ENCODE measurements at regions not wholly inside any gene's neighbourhood (a gene's known extent, or its start where the extent isn't known, plus 50 kb on each side); places are given as distances from the start of the nearest gene placed in this dataset.

DNA sequence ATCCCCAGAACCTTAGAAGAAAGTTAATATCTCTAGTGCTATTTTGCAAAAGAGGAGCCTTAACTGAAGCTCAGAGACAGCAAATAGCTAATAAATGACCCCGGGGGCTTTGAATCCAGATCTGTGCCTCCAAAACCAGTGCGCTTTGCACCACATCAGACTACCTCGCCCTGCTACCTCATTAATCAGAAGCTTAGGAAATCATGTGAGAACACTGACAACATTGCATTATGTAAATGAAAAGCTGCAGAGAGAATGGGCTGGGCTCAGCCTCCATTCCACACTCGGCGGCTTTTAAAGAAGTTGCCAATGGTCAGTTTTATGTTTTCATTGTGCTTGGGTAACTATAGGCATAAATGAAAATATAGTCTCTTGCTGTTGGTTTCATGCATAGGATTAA, 54.0 kb upstream of the STMND1 start:
- TF ChIP-seq, protein P1, sequence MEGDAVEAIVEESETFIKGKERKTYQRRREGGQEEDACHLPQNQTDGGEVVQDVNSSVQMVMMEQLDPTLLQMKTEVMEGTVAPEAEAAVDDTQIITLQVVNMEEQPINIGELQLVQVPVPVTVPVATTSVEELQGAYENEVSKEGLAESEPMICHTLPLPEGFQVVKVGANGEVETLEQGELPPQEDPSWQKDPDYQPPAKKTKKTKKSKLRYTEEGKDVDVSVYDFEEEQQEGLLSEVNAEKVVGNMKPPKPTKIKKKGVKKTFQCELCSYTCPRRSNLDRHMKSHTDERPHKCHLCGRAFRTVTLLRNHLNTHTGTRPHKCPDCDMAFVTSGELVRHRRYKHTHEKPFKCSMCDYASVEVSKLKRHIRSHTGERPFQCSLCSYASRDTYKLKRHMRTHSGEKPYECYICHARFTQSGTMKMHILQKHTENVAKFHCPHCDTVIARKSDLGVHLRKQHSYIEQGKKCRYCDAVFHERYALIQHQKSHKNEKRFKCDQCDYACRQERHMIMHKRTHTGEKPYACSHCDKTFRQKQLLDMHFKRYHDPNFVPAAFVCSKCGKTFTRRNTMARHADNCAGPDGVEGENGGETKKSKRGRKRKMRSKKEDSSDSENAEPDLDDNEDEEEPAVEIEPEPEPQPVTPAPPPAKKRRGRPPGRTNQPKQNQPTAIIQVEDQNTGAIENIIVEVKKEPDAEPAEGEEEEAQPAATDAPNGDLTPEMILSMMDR (IDR thresholded peaks at IDR 0.05; ENCODE audit: borderline replicate concordance, control extremely low read depth, extremely low read depth, insufficient read depth, missing control alignments): no peak
- in situ Hi-C loops (cut with MboI; ENCODE audit: low sequenced_read_pairs, unreplicated experiment): no loop called here
- DNase-seq (ENCODE audit: low spot score): no peak

- TF ChIP-seq, protein P1 (IDR thresholded peaks at IDR 0.05; ENCODE audit: borderline replicate concordance, control extremely low read depth, extremely low read depth, insufficient read depth, missing control alignments): no peak
- no peak for DNase-seq (ENCODE audit: low spot score)
- in situ Hi-C loops (cut with MboI; ENCODE audit: low sequenced_read_pairs, unreplicated experiment): no loop called here
Observed at GRCh38 chr6:17045581-17046322, 56.1 kb upstream of the STMND1 start.

DNA sequence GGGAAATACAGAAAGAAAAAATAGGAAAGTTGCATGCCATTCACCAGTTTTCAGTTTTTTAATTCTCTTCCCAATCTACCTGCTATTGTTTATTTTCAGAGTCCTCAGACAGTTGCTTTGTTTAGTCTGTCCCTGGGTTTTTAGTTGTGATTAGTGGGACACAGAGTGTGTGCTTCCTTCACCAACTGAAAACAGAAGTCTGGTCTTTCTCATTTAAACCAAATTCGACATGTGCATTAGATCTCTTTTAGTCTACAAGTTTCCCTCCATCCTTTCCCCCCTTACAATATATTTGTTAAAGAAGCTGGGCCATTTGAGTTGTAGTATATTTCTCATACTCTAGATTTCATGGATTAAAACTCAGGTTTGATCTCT, 58.7 kb upstream of the STMND1 start:
- TF ChIP-seq, protein P1 (IDR thresholded peaks at IDR 0.05; ENCODE audit: borderline replicate concordance, control extremely low read depth, extremely low read depth, insufficient read depth, missing control alignments): no peak

DNA sequence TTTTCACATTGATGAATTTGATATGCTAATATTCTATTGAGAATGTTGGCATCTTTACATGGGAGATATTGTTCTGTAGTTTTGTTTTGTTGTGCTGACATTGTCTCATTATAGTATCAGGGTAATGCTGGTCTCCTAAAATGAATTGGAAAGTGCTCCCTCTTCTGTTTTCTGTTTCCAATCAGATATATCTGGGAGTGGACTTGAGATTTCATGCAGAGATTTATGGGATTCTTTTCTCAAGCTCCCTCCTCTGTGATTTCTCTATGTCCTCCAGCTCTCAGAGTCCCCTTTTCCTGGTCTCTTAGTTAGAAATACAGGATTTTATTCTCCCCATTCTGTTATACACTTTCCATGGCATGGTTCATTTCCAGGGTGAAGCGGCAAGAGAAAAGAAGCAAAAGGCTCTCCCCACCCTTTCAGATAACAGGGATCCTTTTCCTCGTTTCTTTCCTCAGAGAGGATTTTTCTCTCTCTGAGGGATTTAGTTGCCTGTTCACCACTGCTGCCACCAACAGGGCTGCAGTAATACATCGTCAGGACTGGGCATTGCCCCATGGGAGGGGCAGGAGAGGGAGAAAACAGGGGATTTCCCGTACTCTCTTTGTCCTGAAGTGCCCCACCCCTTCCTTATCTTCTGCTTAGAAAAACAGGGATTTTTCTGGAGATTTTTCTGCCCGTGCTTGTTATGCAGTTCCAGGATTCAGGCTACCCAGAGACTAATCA, 59.3 kb upstream of the STMND1 start:
- in situ Hi-C loops (cut with MboI; ENCODE audit: low sequenced_read_pairs, unreplicated experiment): no loop called here
- TF ChIP-seq, protein P1 (IDR thresholded peaks at IDR 0.05; ENCODE audit: borderline replicate concordance, control extremely low read depth, extremely low read depth, insufficient read depth, missing control alignments): no peak
- DNase-seq (ENCODE audit: low spot score): no peak

More for the DNA sequence above, 58.7 kb upstream of the STMND1 start:
- in situ Hi-C loops (cut with MboI; ENCODE audit: low sequenced_read_pairs, unreplicated experiment): no loop called here
- no peak for DNase-seq (ENCODE audit: low spot score)

DNA sequence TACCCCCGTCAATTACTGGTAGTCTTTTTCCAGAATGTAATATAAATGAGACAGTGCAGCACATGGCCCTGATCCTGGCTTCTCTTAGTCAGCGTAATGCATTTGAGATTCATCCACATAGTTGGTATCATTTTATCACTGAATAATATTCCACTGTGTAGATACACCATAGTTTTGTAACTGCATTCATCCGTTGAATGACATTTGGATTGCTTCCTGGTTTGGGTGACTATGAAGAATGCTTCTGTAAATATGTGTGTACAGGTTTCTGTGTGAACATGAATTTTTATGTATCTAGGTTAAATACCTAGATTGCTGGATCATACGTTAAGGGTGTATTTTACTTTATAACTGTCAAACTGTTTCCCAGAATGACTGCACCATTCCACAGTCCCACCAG, 62.6 kb upstream of the STMND1 start:
- in situ Hi-C loops (cut with MboI; ENCODE audit: low sequenced_read_pairs, unreplicated experiment): no loop called here
- no peak for DNase-seq (ENCODE audit: low spot score)
- TF ChIP-seq, protein P1 (IDR thresholded peaks at IDR 0.05; ENCODE audit: borderline replicate concordance, control extremely low read depth, extremely low read depth, insufficient read depth, missing control alignments): no peak

- TF ChIP-seq, protein P1 (IDR thresholded peaks at IDR 0.05; ENCODE audit: borderline replicate concordance, control extremely low read depth, extremely low read depth, insufficient read depth, missing control alignments): no peak
- in situ Hi-C loops (cut with MboI; ENCODE audit: low sequenced_read_pairs, unreplicated experiment): no loop called here
- DNase-seq (ENCODE audit: low spot score): no peak
Observed at GRCh38 chr6:17038316-17038715, 63.5 kb upstream of the STMND1 start.

Data from GM13976 (cell line).